ENCODE measurements at regions not wholly inside any gene's neighbourhood (a gene's known extent, or its start where the extent isn't known, plus 50 kb on each side); places are given as distances from the start of the nearest gene placed in this dataset.

DNA sequence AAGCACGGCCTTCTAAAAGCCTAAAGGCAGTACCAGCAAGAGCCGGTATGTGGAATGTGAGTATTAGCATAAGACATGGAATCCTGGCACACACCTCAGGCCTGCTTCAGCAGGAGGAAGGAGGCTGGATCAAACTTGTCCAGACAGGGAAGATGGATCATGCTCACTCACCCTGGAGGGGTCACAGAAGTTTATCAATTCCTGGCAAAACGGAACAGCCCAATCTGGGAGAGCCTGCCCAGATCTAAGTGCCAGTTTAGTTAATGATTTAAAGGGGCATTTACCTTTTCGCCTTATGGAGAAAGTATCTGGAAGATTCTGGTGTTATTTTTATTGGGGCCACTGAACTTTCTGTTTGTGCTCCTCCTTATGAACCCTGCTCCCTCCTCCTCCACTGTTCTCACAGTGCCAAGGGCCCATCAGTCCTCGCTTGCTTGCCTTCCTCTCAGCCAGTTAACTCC is 58.3 kb upstream of the NFE2L2 start:
- Histone ChIP-seq H3K4me2 (ENCODE audit: low read depth, low read length) (no peak overlapping the region), H3K4me1 (ENCODE audit: low read length) (no peaks in the 10 kb centered on the region), H3K9me3 (replicated peaks; ENCODE audit: insufficient read depth, low read length) (no peaks in the 10 kb centered on the region), H3K79me2 (ENCODE audit: low read length) (no peaks in the 10 kb centered on the region), H3K36me3 (replicated peaks; ENCODE audit: insufficient read depth, low read length) (no peaks in the 10 kb centered on the region), H3K27ac (ENCODE audit: low read length) (no peak overlapping the region), H3F3A (ENCODE audit: insufficient read depth, low read length) (no peaks in the 10 kb centered on the region), H3K9ac (ENCODE audit: low read length) (no peak overlapping the region), H4K20me1 (ENCODE audit: insufficient read depth, low read length) (no peaks in the 10 kb centered on the region), H3K4me3 (ENCODE audit: low read length) (no peak overlapping the region), H3K9me2 (replicated peaks; ENCODE audit: insufficient read depth, low read length) (no peaks in the 10 kb centered on the region), H2AFZ (ENCODE audit: low read length) (no peak overlapping the region), H3K27me3 (replicated peaks; ENCODE audit: insufficient read depth, low read length) (no peaks in the 10 kb centered on the region)
- no peak for DNase-seq
- TF ChIP-seq EZH2 (optimal IDR thresholded peaks at IDR 0.05; ENCODE audit: low read depth, low read length) (no peak), EZH2phosphoT487 (IDR thresholded peaks at IDR 0.05; ENCODE audit: low read length) (no peak)
- TF ChIP-seq, protein P1, sequence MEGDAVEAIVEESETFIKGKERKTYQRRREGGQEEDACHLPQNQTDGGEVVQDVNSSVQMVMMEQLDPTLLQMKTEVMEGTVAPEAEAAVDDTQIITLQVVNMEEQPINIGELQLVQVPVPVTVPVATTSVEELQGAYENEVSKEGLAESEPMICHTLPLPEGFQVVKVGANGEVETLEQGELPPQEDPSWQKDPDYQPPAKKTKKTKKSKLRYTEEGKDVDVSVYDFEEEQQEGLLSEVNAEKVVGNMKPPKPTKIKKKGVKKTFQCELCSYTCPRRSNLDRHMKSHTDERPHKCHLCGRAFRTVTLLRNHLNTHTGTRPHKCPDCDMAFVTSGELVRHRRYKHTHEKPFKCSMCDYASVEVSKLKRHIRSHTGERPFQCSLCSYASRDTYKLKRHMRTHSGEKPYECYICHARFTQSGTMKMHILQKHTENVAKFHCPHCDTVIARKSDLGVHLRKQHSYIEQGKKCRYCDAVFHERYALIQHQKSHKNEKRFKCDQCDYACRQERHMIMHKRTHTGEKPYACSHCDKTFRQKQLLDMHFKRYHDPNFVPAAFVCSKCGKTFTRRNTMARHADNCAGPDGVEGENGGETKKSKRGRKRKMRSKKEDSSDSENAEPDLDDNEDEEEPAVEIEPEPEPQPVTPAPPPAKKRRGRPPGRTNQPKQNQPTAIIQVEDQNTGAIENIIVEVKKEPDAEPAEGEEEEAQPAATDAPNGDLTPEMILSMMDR (IDR thresholded peaks at IDR 0.05; ENCODE audit: low read length): no peak

DNA sequence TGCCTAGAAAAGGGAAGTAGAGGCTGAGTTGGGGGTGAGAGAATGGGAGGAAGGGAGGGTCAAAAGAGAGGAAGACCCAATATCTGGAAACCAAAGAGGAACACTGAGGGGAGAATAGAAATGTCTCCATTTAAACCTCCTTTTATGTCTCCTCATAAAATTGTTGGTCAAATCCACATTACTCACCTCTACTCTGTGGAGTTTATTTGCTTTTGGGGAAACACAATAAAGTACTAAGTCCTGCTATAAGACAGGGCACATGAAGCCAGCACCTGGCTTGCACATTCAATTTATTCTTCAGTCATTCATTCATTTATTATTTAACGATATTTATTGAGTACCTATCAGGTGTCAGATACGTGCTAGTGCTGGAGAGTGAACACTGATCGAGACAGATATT is 60.3 kb upstream of the NFE2L2 start:
- Histone ChIP-seq H3F3A (ENCODE audit: insufficient read depth, low read length) (no peaks in the 10 kb centered on the region), H3K79me2 (ENCODE audit: low read length) (no peaks in the 10 kb centered on the region), H3K9me2 (replicated peaks; ENCODE audit: insufficient read depth, low read length) (no peaks in the 10 kb centered on the region), H3K27me3 (replicated peaks; ENCODE audit: insufficient read depth, low read length) (no peaks in the 10 kb centered on the region), H3K4me2 (ENCODE audit: low read depth, low read length) (no peak overlapping the region), H3K27ac (ENCODE audit: low read length) (no peak overlapping the region), H3K4me3 (ENCODE audit: low read length) (no peak overlapping the region), H3K36me3 (replicated peaks; ENCODE audit: insufficient read depth, low read length) (no peaks in the 10 kb centered on the region), H3K9ac (ENCODE audit: low read length) (no peak overlapping the region), H3K4me1 (ENCODE audit: low read length) (no peaks in the 10 kb centered on the region), H4K20me1 (ENCODE audit: insufficient read depth, low read length) (no peaks in the 10 kb centered on the region), H2AFZ (ENCODE audit: low read length) (no peak overlapping the region), H3K9me3 (replicated peaks; ENCODE audit: insufficient read depth, low read length) (no peaks in the 10 kb centered on the region)
- TF ChIP-seq, protein P1 (IDR thresholded peaks at IDR 0.05; ENCODE audit: low read length): no peak
- TF ChIP-seq EZH2 (optimal IDR thresholded peaks at IDR 0.05; ENCODE audit: low read depth, low read length) (no peak), EZH2phosphoT487 (IDR thresholded peaks at IDR 0.05; ENCODE audit: low read length) (no peak)
- no peak for DNase-seq

DNA sequence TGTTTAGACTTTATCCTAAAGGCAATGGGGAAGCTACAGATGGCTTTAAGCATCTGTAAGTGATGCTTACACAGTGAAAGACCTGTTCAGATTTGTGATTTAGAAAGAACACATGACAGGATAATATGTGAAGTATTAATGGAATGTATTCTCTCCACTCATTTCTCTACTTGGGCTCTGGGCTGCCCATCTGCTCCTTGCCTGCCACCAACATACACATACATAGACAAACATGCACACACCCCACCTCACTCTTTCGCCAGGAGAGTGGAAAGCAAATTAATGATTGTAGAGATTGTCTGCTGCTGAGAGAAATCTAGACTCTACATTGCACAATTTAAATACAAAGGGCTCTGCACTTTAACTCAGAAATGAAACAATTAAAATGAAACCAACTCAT is 61.0 kb upstream of the NFE2L2 start:
- Histone ChIP-seq H3K9me3 (replicated peaks; ENCODE audit: insufficient read depth, low read length) (no peaks in the 10 kb centered on the region), H3K4me2 (ENCODE audit: low read depth, low read length) (no peak overlapping the region), H2AFZ (ENCODE audit: low read length) (no peak overlapping the region), H3K79me2 (ENCODE audit: low read length) (no peaks in the 10 kb centered on the region), H4K20me1 (ENCODE audit: insufficient read depth, low read length) (no peaks in the 10 kb centered on the region), H3K4me1 (ENCODE audit: low read length) (no peaks in the 10 kb centered on the region), H3K9ac (ENCODE audit: low read length) (no peak overlapping the region), H3K9me2 (replicated peaks; ENCODE audit: insufficient read depth, low read length) (no peaks in the 10 kb centered on the region), H3K27me3 (replicated peaks; ENCODE audit: insufficient read depth, low read length) (no peaks in the 10 kb centered on the region), H3K4me3 (ENCODE audit: low read length) (no peak overlapping the region), H3F3A (ENCODE audit: insufficient read depth, low read length) (no peaks in the 10 kb centered on the region), H3K36me3 (replicated peaks; ENCODE audit: insufficient read depth, low read length) (no peaks in the 10 kb centered on the region), H3K27ac (ENCODE audit: low read length) (no peak overlapping the region)
- no peak for DNase-seq
- TF ChIP-seq EZH2phosphoT487 (IDR thresholded peaks at IDR 0.05; ENCODE audit: low read length) (no peak), EZH2 (optimal IDR thresholded peaks at IDR 0.05; ENCODE audit: low read depth, low read length) (no peak)
- TF ChIP-seq, protein P1 (IDR thresholded peaks at IDR 0.05; ENCODE audit: low read length): no peak
